NCI-H446 (cell line): ENCODE measurements at regions not wholly inside any gene's neighbourhood (a gene's known extent, or its start where the extent isn't known, plus 50 kb on each side); places are given as distances from the start of the nearest gene placed in this dataset.
"Not testable (repeated sequence)": the region's sequence is repeated elsewhere in the genome, so short reads cannot be mapped to it uniquely, and the experiment has no call there.

Source experiments
- DNase-seq, 2 experiments: peaks; one replicate each; lab custom pipeline; 2025; lab: John Stamatoyannopoulos, UW

DNA sequence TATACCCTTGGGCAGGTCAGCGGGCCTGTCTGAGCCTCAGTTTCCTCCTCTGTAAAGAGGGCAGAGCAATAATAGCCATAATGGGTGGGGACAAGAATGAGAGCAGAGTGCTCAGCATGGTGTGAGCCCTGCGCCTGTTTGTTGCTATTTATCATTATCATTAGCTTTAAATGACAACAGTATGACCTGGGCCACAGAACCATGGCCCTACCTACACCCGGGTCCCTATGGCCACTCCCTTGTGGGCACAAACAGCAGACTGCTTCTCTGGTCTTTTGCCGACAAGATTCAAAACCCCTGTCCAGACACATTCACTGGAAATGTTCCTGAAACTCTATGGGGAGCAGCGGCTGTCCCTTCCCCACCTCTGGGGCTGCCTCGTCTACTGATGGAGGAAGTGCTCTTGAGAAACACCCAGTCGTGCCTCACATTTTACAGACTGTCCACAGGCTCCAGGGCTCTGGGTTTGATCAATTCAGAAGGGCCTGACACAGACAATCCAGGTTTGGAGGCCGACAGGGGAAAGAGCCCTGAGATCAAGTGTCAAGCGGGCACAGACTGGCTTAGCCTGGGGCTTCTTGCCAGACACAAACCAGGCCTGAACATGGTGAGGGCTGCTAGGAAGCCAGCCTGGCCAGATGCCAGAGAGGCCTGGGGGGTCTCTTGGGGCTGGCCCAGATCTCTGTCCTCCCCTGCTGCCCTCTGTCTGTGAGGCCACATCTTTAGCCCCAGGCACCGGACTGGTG, 112.5 kb upstream of the CD82 start:
- peak in 1 of 2 experiments; percentile 32 for DNase-seq

DNA sequence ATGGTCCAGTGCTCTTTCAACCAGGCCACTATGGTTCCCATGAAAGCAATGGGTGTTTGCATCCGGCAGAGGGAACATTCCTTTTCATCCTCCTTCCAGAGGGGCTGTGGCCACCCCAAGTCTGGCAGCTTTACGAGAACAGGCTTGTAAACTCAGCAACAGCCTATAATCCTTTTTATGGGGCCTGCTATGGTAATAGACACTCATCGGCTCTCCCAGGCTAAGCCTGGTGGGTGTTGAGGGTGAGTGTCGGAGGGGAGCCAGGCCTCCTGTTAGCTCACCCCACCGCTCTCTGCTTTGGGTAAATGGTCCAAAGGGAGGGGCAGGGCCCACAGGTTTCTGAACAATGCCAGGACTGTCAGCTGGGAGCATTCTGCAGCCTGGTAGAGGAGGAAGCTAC, 111.6 kb upstream of the CD82 start:
- no peak for DNase-seq

DNA sequence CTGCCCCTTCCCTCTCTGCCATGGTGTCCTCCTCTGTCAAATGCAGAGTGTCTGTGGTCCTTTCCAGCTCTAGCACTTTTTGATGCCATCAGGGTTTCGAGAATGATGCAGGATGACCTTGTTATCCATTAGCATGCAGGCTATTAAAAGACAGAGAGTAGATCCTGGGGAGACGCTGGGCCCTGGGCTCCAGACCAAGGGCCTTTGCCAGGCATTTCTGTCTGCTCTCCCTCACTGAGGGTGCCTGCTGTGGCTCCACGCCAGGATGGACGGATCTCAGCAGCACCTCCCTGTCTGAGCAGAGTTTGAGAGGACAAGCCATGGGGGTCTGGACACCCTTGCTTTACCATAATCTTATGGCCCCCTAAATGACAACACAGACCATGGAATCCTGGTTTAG, 110.8 kb upstream of the CD82 start:
- no peak for DNase-seq

DNA sequence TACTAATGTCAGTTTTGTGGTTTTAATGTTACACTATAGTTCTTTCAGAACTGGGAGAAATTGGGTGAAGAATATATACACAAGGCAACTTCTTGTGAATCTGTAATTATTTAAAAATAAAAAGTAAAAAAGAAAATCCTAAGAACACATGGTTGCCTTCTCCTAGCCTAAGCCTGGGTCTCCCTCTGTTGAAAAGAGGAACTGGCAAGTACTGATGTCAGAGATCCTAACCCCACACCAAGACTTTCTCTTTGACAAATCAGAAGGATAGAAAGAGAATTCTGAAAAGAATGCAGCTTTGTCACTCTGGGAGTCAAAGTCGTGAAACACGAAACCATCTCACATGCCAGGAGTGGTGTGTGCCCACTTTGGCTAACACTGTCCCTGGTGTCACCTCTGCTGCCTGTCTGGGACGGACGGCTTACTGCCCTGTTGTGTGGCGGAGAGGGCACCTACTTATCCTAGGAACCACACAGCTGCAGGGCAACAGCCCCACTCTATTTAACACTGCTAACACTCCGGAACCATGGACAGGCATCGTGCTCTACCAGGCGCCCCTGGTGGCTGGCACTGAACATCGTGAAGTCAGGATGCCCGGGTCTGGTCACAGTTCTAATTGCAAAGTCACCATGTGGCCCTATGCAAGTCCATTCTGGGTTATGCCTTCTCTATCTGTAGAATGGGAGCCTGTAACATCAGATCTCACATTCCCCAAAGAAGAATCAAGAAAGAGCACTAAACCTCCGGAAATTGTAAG, 108.7 kb upstream of the CD82 start:
- no peak for DNase-seq

DNA sequence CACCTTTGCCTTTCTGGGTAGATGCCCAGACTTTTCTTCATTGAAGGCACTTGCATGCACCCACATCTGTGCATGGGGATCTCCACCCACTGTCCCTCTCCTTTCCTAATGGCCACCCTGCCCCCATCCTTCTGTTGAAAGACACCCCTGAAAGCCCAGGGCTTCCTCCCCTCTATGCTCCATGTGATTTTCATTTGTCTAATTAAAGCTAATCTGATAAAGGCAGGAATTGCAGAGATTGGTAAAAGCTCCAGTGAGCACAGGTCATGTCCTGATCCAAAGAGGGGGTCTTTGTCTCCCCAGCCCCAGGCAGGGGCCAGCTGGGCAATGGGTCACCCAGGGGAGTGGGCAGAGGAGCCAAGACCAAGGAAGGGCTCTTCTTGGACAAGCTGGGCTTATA, 107.6 kb upstream of the CD82 start:
- DNase-seq: no peak

DNA sequence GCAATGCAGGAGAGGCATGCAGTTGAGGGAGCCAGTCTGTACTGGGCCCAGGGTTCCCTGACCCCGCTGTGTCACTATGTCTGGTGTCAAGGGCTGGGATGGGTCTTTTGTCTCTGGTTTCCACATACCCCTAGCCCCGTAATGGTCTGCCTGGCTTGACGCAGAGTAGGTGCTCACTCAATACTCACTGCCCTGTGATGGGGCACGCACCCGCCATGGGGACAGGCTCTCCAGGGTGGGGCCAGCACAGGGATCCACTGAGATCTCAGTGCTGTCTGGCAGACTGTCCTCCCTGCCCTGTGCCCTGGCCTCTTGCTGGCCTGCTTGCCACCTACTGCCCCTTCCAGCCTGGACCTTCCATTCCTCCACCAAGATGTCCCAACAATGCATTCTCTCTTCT, 101.7 kb upstream of the CD82 start:
- DNase-seq: no peak

DNA sequence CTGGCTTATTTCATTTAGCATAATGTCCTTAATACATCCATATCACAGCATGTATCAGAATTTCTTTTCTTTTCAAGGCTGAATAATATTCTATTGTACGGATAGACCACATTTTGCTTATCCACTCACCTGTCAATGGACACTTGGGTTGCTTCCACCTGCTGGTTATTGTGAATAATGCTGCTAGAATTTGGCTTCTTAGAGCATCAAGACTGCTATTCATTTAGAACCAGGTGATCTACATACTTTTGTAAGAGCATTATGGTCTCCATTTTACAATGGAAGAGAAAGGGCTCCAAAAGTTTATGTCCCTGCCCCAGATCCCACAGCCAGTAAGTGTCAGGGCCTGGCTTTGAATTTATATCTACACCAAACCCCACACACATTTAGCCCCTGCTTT, 100.7 kb upstream of the CD82 start:
- DNase-seq: no peak

DNA sequence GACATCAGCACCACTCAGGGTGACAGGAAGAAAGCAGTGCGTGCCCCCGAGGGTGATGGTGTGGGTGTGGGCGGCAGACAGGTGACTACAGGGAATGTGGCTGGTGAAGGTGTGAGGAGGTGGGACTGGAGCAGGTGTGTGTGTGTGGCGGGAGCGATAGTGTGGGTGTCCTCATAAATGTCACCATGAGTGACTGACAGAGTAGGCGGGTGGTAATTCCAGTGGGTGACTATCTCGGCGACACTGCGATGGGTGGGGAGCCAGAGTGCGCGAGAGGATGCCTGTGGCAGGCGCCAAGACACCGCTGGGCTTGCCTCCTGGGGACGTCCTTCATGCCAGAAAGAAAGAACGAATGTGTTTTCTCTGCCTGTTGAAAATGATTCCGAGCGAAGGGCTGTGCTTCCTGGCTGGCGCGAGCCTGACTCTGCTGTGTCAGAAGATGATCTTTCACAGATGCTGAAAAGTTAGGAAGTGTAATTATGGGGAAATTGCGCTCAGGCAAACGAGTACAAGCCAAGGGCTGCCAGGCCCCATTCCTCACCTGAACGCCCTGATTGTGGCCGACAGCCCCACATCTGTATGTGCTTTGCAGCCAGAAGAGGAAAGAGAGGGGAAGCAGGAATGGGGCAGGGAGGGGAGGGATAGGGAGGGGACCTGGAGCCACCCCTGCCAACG, 98.8 kb upstream of the CD82 start:
- DNase-seq: peak in 1 of 2 experiments; percentile 39

DNA sequence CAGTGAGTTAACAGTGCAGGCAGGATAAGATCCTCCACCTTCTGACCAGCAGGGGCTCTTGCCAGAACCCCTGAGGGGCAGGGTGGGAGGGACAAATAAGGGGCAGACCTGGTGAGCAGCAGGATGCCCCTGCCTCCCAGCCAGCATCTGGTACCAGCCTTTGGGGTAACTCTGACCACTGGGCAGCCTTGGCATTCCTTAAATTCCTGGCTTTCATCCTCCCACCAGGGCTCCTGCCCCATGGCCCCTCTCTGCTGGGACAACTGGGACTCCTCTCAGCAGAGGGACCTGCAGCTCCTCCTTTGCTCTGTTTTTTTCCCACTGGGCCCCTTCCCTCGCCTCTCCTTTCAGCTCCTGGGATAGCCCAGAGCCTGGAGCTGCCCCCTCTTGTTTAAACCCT, 98.0 kb upstream of the CD82 start:
- DNase-seq: no peak

DNA sequence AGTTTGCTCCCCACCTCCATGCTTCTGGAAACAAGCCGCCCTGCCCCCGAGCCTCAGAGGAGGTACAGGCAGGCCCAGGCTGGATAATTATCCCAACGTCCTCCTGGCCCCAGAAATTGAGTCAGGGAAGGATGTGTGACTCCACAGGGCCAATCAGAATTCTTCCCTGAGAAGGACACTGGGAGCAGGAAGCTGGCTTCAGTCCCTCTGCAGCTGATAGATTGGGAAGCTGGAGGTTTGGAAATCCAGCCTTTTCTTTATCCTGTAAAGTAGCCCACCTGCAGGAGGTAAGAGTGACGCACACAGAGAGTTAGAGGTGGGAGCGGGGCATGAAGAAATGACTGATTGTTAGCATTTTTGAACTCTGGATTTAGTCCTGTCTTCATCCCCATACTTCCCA, 97.5 kb upstream of the CD82 start:
- no peak for DNase-seq

DNA sequence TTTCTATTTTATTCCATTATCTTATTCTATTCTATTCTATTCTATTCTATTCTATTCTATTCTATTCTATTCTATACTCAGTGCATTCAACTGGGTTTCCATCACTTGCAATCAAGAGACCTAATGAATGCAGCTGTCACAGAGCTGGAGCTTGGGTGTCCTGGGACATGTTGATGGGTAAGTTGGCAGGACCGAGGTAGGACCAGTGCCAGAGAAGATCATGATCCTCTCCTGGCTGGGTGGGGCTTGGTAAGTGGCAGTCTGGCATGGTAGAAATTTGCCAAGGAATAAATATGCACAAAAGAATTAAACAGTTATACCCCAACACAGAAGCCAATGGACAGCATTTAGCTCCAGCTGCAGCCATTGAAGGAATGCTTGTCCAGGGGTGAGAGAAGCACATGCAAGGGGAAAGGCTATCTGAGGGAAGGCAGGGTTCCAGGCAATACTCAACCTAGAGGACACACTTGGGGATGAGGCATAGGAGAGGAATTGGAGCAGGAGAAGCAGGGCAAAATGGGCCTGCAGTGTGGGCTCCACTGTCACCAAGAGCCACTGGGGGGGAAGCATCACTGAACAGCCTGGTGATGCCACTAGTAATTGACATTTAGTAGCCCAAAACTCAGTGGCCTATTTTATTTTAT, 97.0 kb upstream of the CD82 start:
- peak; percentile 81 to 90 for DNase-seq

DNA sequence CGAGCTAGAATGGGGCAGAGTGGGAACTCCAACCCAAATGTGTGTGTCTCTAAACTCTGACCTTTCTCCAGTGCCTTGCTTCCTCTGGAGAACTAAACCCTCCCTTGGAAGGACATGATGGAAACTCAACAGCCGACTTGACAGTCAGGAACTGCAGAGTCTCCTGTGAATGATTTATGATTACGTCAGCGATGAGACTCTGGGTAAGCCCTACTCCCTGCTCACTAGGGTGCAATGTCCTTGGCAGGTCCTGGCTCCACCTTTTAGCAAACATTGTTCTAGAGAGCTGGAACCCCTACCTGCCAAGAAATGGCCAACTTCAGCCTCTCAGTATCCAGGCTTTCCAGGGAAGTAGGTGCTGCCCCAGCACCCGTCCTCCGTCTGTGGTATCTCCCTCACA, 96.1 kb upstream of the CD82 start:
- no peak for DNase-seq

DNA sequence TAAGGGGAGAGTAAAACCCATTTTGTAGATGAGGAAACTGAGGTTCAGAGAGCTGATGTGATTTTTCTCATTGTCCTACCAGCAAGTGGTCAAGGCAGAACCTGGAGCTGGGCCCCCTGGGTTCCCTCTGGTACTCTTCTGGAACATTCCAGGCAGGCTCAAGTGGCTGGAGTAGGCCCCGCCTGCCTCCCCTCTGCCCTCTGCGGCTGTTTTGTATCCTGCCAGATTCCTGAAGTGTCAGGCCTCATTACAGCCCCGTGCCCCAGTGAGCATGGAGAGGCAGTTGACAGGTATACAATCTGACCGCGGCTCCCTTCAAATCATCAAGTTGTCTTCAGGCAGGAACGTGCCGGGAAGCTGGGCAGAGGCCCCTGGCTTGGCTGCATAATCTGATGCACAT, 94.6 kb upstream of the CD82 start:
- no peak for DNase-seq

DNA sequence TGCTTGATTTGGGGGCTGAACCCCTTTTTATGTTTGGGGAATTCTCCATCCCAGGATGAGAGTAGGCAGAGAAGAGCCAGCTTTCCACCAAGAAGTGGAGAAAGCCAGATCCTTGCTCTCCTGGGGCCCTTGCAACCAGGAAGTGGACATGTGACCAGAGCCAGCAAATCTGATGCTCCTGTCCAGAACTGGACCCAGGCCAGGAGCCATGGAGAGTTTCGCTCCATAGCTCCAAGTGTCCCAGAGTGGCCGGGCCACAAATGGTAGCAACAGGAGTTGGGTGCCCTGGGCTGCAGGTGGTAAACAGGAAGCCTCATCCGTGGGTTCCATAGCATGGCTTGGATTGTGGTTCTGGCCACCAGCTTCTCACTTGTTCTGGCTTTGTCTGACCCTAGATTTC, 93.9 kb upstream of the CD82 start:
- DNase-seq: no peak

DNA sequence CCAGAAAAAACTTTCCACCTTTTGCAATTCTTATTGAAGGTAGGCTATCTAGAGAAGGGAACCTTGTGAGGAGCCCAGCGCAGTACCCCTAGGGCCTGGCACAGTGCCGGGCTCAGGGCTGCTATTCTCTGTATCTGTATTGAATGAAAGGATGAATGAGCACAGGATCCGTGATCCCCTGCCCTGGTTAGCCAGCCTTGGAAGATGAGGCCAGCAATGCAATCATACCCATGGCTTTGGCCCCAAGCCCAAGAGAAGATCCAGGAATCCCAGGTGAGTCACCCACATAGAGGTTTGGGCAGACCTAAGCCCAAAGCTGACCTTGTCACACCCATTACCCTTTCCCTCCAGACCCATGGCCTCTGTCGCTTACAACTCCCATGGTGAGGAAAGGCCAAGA, 92.5 kb upstream of the CD82 start:
- no peak for DNase-seq

DNA sequence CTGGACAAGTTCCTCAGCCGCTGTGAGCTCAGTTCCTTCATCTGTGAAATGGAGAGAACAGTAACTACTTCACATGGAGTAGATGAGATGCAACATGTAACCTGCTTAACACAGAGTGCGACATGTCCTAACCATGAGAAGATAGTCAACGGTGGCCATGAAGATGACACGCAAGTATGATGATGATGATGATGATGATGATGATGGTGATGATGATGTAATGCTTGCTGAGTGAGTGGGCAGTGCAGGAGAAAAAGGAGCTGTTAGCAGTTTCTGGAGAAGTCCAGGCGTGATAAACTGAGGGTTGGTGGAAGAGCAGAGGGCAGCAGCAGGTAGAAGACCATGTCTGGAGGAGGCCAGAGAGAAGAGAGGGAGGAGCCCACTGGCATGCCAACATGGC, 90.8 kb upstream of the CD82 start:
- no peak for DNase-seq

DNA sequence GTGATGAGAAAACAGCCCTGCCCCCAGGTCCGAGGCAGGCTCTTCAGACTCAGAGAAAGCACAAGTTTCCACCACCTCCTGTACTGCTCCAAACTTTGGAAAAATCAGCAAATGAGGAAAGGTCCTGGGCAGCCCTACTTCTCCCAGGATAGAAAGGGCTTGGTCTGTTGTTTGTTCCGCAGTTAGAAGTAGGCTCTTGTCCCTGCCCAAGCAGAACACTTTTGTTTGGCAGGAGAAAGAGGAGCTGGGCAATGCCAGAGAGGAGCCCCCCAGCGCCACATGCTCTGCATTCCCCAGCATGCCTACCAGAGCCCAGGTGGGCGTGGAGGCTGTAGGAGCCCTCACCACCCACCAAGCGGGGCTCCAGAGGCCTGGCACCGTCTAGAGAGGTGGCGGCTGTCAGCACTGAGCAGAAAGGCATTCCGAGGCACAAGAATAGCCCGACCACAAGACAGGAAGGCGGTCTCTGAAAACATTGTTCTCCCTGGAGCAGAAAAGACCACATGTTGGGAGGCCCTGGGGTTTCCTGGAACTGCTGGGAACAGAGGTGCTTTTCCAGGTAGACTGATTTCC, 90.3 kb upstream of the CD82 start:
- DNase-seq: no peak

DNA sequence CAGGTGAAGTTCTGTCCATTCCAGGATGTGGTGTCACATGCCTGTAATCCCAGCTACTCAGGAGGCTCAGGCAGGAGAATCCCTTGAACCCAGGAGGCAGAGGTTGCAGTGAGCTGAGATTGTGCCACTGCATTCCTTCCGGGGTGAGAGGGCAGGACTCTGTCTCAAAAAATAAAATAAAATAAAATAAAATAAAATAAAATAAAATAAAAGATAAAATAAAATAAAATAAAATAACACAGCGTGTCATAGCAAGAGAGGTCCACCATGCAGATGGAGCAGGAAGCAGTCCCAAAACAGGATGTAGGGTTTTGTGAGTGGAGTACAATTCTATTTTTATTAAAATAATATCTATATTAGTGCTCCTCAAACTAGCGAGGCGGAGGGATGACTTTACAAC, 83.1 kb upstream of the CD82 start:
- not testable (repeated sequence) for DNase-seq

DNA sequence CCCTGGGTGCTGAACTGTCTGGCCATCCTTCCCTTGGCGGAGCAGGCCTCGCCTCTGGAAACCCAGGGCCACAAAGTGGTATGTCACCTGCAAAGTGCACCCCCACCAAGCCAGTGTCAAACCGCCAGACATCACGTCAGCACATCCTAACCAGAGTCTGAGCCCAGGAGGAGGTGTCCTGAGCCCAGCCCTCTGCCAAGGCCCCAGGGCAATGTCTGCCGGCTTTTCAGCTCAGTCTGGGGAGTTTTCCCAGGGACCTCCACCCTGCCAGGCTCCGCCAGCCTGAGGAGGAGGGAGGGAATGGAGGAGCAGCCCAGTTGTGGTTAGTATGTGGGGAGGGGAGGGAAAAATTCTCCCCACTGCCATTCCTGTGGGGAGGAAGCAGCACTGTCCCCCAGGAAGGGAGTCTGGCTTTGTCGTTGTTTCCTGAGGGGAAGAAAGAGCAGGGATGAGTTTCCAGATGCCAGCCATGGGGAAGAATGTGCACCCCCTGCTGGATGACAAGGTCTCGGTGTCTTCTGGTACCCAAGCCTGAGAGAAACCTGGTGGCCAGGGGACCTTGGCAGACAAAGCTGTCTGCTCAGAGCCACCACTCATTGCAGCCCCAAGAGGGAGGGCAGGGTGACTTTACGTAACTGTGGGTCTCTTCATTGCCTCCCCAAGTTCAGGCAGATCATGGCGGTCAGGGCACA, 81.4 kb upstream of the CD82 start:
- DNase-seq: no peak

DNA sequence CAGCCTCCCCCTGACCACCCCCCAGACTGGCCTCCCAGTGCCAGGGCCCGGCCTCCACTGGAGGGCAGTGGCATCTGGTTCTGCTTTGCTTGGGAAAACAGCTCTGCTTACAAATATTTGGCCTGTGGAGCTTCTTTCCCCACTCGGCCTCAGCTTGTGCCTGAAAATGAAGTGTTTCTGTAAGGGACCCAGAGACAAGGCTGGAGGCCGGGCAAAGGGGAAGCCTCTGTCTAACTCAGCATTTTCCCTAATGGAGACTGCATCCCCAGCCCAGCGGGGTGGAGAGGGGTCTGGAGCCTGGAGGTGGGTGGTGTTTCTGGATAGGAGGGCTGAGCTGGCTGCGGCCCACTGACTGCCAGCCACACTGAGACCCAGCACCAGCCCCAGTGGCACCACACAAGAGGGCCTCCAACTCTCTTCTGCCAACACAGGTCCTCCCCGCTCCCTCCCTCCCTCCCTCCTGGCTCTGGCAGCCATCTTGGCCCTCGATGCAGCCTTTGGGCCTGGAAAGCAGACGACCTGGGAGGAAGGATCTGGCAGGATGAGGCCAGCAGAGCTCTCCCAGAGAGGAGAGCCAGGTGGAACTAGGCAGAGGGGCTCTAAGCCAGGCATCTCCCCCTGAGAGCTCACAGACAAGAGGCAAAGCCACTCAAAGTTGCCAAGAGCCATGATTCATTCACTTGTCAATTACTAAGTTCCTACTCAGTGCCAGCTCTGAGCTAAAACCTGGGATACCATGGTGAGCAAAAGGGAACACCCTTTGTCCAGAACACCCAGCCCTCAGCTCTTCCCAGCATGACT, 77.1 kb upstream of the CD82 start:
- DNase-seq: peak; percentile 81 to 95

DNA sequence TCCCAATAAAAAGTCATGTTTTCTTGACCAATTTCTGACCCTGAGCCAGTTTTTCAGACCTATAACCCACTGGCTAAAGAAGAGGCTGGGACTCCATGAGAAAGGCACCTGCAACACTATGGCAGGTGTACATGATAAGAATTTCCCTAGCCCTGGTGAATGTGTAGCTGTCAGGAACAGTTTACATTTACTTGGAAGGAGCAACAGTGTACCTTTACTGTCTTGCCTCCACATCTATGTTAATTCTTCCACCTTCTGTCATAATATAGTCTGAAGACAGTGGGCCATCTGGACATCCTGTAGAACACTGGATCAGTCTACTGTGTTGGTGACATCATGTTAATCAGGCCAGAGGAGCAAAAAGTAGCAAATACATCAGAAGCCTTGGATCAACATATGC, 72.1 kb upstream of the CD82 start:
- DNase-seq: peak in 1 of 2 experiments; percentile 37
